ENCODE measurements at regions not wholly inside any gene's neighbourhood (a gene's known extent, or its start where the extent isn't known, plus 50 kb on each side); places are given as distances from the start of the nearest gene placed in this dataset.
A peak's percentile ranks its signal among the peaks of the same experiment; 100 is the strongest.

- H3K27me3 ChIP-seq (ENCODE audit: control insufficient read depth, insufficient read depth, low read length): peaks cover 3% of the 10 kb centered on the region
- 71% methylated on average over 3 of the region's 3 CpGs for WGBS (ENCODE audit: insufficient coverage)
- H3K36me3 ChIP-seq (ENCODE audit: control insufficient read depth, insufficient read depth, low read length): no peaks in the 10 kb centered on the region
- Mint-ChIP-seq H3K36me3 (no peaks in the 10 kb centered on the region), H3K4me1 (peaks cover 5% of the 10 kb centered on the region in 2 donors), H3K27me3 (ENCODE audit: low read depth in 2 of 2) (peaks cover 13 to 18% of the 10 kb centered on the region in 2 donors), H3K27ac (no peak overlapping the region), H3K4me3 (no peak overlapping the region), H3K9me3 (peaks cover 0 to 2% of the 10 kb centered on the region in 2 donors)
- H3K4me3 ChIP-seq (ENCODE audit: low read length): no peak overlapping the region
- H3K4me1 ChIP-seq (ENCODE audit: control insufficient read depth, insufficient read depth, low read length): no peaks in the 10 kb centered on the region
- intact Hi-C loops (cut with micrococcal nuclease): no loop called here
- TF ChIP-seq, protein P1, sequence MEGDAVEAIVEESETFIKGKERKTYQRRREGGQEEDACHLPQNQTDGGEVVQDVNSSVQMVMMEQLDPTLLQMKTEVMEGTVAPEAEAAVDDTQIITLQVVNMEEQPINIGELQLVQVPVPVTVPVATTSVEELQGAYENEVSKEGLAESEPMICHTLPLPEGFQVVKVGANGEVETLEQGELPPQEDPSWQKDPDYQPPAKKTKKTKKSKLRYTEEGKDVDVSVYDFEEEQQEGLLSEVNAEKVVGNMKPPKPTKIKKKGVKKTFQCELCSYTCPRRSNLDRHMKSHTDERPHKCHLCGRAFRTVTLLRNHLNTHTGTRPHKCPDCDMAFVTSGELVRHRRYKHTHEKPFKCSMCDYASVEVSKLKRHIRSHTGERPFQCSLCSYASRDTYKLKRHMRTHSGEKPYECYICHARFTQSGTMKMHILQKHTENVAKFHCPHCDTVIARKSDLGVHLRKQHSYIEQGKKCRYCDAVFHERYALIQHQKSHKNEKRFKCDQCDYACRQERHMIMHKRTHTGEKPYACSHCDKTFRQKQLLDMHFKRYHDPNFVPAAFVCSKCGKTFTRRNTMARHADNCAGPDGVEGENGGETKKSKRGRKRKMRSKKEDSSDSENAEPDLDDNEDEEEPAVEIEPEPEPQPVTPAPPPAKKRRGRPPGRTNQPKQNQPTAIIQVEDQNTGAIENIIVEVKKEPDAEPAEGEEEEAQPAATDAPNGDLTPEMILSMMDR (IDR thresholded peaks at IDR 0.05): no peak
- no peak overlapping the region for H3K27ac ChIP-seq (ENCODE audit: low read length)
- H3K9me3 ChIP-seq (ENCODE audit: control insufficient read depth, insufficient read depth, low read length): no peaks in the 10 kb centered on the region
- ATAC-seq: peak in 1 of 3 donors; percentile 50
- no peak for DNase-seq
These were observed 133.7 kb downstream of the DMRTA2 start for GRCh38 chr1:50289495-50289894.

- Histone ChIP-seq H3K4me1 (ENCODE audit: control insufficient read depth, insufficient read depth, low read length) (no peaks in the 10 kb centered on the region), H3K36me3 (ENCODE audit: control insufficient read depth, insufficient read depth, low read length) (no peaks in the 10 kb centered on the region), H3K4me3 (ENCODE audit: low read length) (no peak overlapping the region), H3K27me3 (ENCODE audit: control insufficient read depth, insufficient read depth, low read length) (peaks cover 3% of the 10 kb centered on the region), H3K27ac (ENCODE audit: low read length) (no peak overlapping the region), H3K9me3 (ENCODE audit: control insufficient read depth, insufficient read depth, low read length) (no peaks in the 10 kb centered on the region)
- ATAC-seq (no peak), DNase-seq (no peak)
- no peak overlapping the region for H3K4me3 Mint-ChIP-seq
- TF ChIP-seq, protein P1 (IDR thresholded peaks at IDR 0.05): no peak
- H3K4me1 Mint-ChIP-seq: peaks cover 5% of the 10 kb centered on the region in 2 donors
- no peak overlapping the region for H3K27ac Mint-ChIP-seq
- intact Hi-C loops (cut with micrococcal nuclease): no loop called here
- no peaks in the 10 kb centered on the region for H3K36me3 Mint-ChIP-seq
- 92% methylated on average over 4 of the region's 4 CpGs for whole genome bisulfite sequencing (ENCODE audit: insufficient coverage)
- no peaks in the 10 kb centered on the region for H3K9me3 Mint-ChIP-seq
- H3K27me3 Mint-ChIP-seq (ENCODE audit: low read depth in 2 of 2): peaks cover 16 to 21% of the 10 kb centered on the region in 2 donors
These were observed 137.2 kb downstream of the DMRTA2 start for GRCh38 chr1:50285994-50286393.

DNA sequence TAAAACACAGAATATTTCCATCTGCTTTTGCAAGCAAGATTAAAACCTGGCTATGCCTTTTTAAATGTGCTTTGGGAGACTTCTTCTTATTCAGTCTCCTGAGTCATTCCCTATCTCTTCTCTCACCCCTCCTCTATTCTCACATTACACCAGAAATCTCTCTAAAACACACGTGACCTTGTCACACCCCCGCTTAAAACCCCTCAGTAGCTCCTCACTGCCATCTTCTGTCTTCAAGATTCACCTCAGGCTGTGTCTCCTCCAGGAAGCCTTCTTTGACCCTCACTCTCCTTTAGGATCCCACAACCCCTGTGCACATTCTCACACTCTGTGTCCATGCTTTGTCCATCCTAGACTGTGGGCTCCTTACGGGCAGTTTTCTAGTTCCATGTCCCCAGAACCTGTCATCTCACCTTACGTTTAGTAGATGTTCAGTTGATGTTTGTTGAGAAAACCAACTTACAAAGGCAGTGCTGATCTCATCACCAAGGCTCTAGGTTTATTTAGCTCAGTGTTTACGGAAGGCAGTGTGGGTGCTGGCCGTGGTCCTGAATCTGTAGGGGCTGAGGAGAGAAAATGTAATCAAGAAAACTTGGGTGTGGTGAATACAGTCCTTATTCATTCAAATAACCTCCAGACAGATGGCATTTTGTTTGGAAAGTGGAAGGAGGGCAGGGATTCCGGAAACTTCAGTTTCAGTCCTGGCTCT is 143.5 kb downstream of the DMRTA2 start:
- no peak overlapping the region for H3K4me3 Mint-ChIP-seq
- no peaks in the 10 kb centered on the region for H3K9me3 ChIP-seq (ENCODE audit: control insufficient read depth, insufficient read depth, low read length)
- TF ChIP-seq, protein P1 (IDR thresholded peaks at IDR 0.05): no peak
- H3K27ac Mint-ChIP-seq: no peak overlapping the region
- H3K4me1 ChIP-seq (ENCODE audit: control insufficient read depth, insufficient read depth, low read length): no peaks in the 10 kb centered on the region
- H3K27me3 ChIP-seq (ENCODE audit: control insufficient read depth, insufficient read depth, low read length): no peaks in the 10 kb centered on the region
- H3K36me3 Mint-ChIP-seq: no peaks in the 10 kb centered on the region
- ATAC-seq: no peak
- H3K4me3 ChIP-seq (ENCODE audit: low read length): no peak overlapping the region
- no peak for DNase-seq
- peaks cover 21 to 29% of the 10 kb centered on the region in 2 donors for H3K27me3 Mint-ChIP-seq (ENCODE audit: low read depth in 2 of 2)
- no peaks in the 10 kb centered on the region for H3K4me1 Mint-ChIP-seq
- no peak overlapping the region for H3K27ac ChIP-seq (ENCODE audit: low read length)
- peaks cover 3 to 4% of the 10 kb centered on the region in 2 donors for H3K9me3 Mint-ChIP-seq
- 20% methylated on average over 5 of the region's 7 CpGs for WGBS (ENCODE audit: insufficient coverage)
- intact Hi-C loops (cut with micrococcal nuclease): no loop called here
- no peaks in the 10 kb centered on the region for H3K36me3 ChIP-seq (ENCODE audit: control insufficient read depth, insufficient read depth, low read length)

DNA sequence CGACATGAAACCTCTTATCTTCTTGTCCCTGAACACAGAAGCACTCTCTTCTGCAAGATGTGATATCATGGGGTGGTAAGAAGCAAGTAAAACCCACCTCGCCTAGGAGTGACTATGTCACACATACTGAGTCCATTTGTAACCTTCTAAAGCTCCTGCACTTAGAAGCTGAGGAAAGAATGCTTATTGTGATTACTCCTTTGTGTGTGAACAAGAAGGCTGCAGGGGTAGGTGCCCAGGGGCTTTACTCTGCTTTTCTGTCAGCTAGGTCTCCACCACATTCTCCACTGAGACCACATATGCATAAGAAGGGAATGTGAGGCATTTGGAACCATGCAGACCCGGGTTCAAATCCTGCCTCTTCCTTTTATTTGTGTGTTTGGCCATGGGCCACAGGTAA is 144.3 kb downstream of the DMRTA2 start:
- no peaks in the 10 kb centered on the region for H3K27me3 ChIP-seq (ENCODE audit: control insufficient read depth, insufficient read depth, low read length)

More for the DNA sequence above, 144.3 kb downstream of the DMRTA2 start:
- Mint-ChIP-seq H3K27me3 (ENCODE audit: low read depth in 2 of 2) (peaks cover 21 to 24% of the 10 kb centered on the region in 2 donors), H3K36me3 (no peaks in the 10 kb centered on the region), H3K9me3 (peaks cover 3 to 4% of the 10 kb centered on the region in 2 donors), H3K27ac (no peak overlapping the region), H3K4me1 (no peaks in the 10 kb centered on the region), H3K4me3 (no peak overlapping the region)
- H3K4me1 ChIP-seq (ENCODE audit: control insufficient read depth, insufficient read depth, low read length): no peaks in the 10 kb centered on the region
- H3K4me3 ChIP-seq (ENCODE audit: low read length): no peak overlapping the region
- no peaks in the 10 kb centered on the region for H3K9me3 ChIP-seq (ENCODE audit: control insufficient read depth, insufficient read depth, low read length)
- intact Hi-C loops (cut with micrococcal nuclease): no loop called here
- TF ChIP-seq, protein P1 (IDR thresholded peaks at IDR 0.05): no peak
- no peak overlapping the region for H3K27ac ChIP-seq (ENCODE audit: low read length)
- H3K36me3 ChIP-seq (ENCODE audit: control insufficient read depth, insufficient read depth, low read length): no peaks in the 10 kb centered on the region
- WGBS (ENCODE audit: insufficient coverage): 28% methylated on average over 2 of the region's 3 CpGs
- DNase-seq: no peak
- no peak for ATAC-seq

Measured in natural killer cell (primary cell).